MCF 10A (cell line): ENCODE measurements at regions not wholly inside any gene's neighbourhood (a gene's known extent, or its start where the extent isn't known, plus 50 kb on each side); places are given as distances from the start of the nearest gene placed in this dataset.

Experiments used
- BruUV-seq: library from RNA; stranded (reverse); fragments of 400-500 nt; replicated peaks from 2 replicates; lab custom pipeline; 2021; lab: Mats Ljungman, UMichigan
- CTCF ChIA-PET: fragments of 300-600 bp; sonication (Branson Sonifier 250); formaldehyde crosslinking; extraction: SDS; loops from one replicate; lab custom pipeline; 2021; ENCODE audit warnings: antibody characterized with exemption, inconsistent platforms; lab: Yijun Ruan, JAX
- POLR2A ChIA-PET: fragments of 300-600, 350-650 bp; sonication (Branson Sonifier 250); formaldehyde crosslinking; extraction: SDS; loops from one replicate; lab custom pipeline; 2020; ENCODE audit warnings: antibody characterized with exemption, inconsistent platforms; lab: Yijun Ruan, JAX
- DNase-seq: peaks from one replicate; pipeline ENCODE4 v3.0.0-alpha.2; 2018; ENCODE audit not compliant: unreplicated experiment
- H3K27ac Mint-ChIP-seq: one replicate; pipeline ENCODE4 v1.8.0; 2022; ENCODE audit warnings: mild to moderate bottlenecking, low read depth, mixed read lengths; ENCODE audit not compliant: unreplicated experiment
- H3K27me3 Mint-ChIP-seq: one replicate; pipeline ENCODE4 v1.8.0; 2022; ENCODE audit warnings: mixed read lengths; ENCODE audit not compliant: insufficient read depth, unreplicated experiment
- H3K36me3 Mint-ChIP-seq: one replicate; pipeline ENCODE4 v1.8.0; 2022; ENCODE audit warnings: mild to moderate bottlenecking, moderate library complexity, mixed read lengths; ENCODE audit not compliant: insufficient read depth, unreplicated experiment
- H3K4me1 Mint-ChIP-seq: one replicate; pipeline ENCODE4 v1.8.0; 2022; ENCODE audit warnings: mixed read lengths; ENCODE audit not compliant: insufficient read depth, unreplicated experiment
- H3K4me3 Mint-ChIP-seq: one replicate; pipeline ENCODE4 v1.8.0; 2022; ENCODE audit warnings: mild to moderate bottlenecking, moderate library complexity, mixed read lengths; ENCODE audit not compliant: unreplicated experiment
- H3K9me3 Mint-ChIP-seq: one replicate; pipeline ENCODE4 v1.8.0; 2022; ENCODE audit warnings: mixed read lengths; ENCODE audit not compliant: unreplicated experiment
- intact Hi-C: fragments of 100-400 bp; cut with micrococcal nuclease; formaldehyde crosslinking; loops from 2 replicates; pipeline ENCODE4 v1.14.1; 2022
- TF ChIP-seq, protein P1 (sequence below): fragments of 200-600 bp; IDR thresholded peaks from one replicate; pipeline ENCODE4 v1.8.0; 2022; ENCODE audit warnings: antibody characterized with exemption, mild to moderate bottlenecking; ENCODE audit not compliant: unreplicated experiment

DNA sequence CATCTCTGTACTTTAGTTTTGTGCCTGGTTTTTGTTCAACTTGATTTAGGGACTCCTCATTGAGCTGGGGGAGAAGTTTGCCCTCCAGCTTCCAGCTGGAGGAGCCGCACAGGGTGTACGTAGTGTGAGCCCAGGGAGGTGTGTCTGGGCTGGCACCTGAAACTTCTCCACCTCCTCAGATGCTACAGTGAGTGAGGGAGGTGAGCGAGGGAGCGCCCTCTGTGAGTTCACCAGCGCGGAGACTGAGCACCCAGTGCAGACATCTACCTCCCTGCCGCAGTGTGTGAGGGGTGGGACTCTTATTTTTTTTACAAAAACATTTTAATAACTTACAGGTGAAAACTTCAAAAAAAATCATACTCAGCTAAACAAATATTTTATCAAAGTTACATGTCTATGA, 204.2 kb upstream of the HS6ST1 start:
- no peak overlapping the region for H3K4me3 Mint-ChIP-seq
- H3K9me3 Mint-ChIP-seq, result peaks cover 8% of the 10 kb centered on the region
- no peaks in the 10 kb centered on the region for H3K4me1 Mint-ChIP-seq
- no peak for DNase-seq
- ChIA-PET POLR2A (no interaction called here), CTCF (interaction anchor here (0.6 kb wide), 1 partner anchor 52 kb away, joined by 3 read pairs; no protein-coding TSS in a partner anchor)
- intact Hi-C loops, result no loop called here
- no peaks in the 10 kb centered on the region for H3K36me3 Mint-ChIP-seq
- no peaks in the 10 kb centered on the region for H3K27me3 Mint-ChIP-seq
- BruUV-seq, result no TSS peak
- TF ChIP-seq, protein P1, sequence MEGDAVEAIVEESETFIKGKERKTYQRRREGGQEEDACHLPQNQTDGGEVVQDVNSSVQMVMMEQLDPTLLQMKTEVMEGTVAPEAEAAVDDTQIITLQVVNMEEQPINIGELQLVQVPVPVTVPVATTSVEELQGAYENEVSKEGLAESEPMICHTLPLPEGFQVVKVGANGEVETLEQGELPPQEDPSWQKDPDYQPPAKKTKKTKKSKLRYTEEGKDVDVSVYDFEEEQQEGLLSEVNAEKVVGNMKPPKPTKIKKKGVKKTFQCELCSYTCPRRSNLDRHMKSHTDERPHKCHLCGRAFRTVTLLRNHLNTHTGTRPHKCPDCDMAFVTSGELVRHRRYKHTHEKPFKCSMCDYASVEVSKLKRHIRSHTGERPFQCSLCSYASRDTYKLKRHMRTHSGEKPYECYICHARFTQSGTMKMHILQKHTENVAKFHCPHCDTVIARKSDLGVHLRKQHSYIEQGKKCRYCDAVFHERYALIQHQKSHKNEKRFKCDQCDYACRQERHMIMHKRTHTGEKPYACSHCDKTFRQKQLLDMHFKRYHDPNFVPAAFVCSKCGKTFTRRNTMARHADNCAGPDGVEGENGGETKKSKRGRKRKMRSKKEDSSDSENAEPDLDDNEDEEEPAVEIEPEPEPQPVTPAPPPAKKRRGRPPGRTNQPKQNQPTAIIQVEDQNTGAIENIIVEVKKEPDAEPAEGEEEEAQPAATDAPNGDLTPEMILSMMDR, result no peak
- no peak overlapping the region for H3K27ac Mint-ChIP-seq

DNA sequence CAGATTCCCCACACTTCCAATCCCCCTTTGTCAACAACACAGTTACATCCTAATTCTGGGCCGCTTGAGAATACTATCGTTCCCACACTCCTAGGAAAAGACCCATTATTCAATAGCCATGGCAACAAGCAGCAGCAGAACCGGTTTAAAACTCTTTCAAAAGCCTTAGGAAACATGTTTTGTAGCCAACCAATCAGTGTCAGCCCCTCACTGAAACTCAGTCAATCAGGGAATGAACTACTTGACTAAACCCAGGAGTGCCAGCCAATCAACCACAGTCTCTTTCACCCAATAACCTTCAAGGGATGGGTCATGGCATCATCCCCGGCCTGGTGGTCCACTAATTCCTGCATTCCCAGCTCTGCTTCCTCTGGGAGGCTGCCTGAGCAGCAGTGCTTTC, 204.8 kb upstream of the HS6ST1 start:
- H3K9me3 Mint-ChIP-seq, result peaks cover 8% of the 10 kb centered on the region
- no peak overlapping the region for H3K27ac Mint-ChIP-seq
- H3K36me3 Mint-ChIP-seq, result no peaks in the 10 kb centered on the region
- no peaks in the 10 kb centered on the region for H3K4me1 Mint-ChIP-seq
- ChIA-PET CTCF (no interaction called here), POLR2A (no interaction called here)
- H3K4me3 Mint-ChIP-seq, result no peak overlapping the region
- intact Hi-C loops, result no loop called here
- no peaks in the 10 kb centered on the region for H3K27me3 Mint-ChIP-seq
- TF ChIP-seq, protein P1, result no peak
- DNase-seq, result no peak
- no TSS peak for BruUV-seq

DNA sequence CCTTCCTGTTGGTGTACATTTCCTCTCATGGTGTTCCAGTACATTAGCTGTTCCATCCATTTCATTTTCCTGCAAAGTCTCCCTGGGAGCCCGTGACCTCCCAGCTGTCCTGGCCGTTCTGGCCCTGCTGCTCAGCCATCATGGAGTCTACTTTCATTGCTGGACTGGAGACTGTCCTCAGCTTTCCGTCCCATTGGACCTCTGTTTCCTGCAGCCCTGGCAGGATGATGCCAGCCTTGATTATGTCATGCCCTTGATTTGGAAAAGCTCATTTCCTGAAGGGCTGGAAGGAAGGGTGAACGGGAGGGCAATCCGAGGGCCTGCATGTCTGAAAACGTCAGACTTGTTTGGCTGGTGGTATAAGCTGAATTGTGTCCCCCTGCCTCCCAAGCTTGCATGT, 205.5 kb upstream of the HS6ST1 start:
- Mint-ChIP-seq H3K9me3 (peaks cover 8% of the 10 kb centered on the region), H3K36me3 (no peaks in the 10 kb centered on the region), H3K4me3 (no peak overlapping the region), H3K27ac (no peak overlapping the region), H3K27me3 (no peaks in the 10 kb centered on the region), H3K4me1 (no peaks in the 10 kb centered on the region)
- TF ChIP-seq, protein P1, result no peak
- no peak for DNase-seq
- ChIA-PET POLR2A (no interaction called here), CTCF (interaction anchor here (0.6 kb wide), 1 partner anchor 823 kb away, joined by 4 read pairs; no protein-coding TSS in a partner anchor)
- BruUV-seq, result no TSS peak
- intact Hi-C loops, result no loop called here

DNA sequence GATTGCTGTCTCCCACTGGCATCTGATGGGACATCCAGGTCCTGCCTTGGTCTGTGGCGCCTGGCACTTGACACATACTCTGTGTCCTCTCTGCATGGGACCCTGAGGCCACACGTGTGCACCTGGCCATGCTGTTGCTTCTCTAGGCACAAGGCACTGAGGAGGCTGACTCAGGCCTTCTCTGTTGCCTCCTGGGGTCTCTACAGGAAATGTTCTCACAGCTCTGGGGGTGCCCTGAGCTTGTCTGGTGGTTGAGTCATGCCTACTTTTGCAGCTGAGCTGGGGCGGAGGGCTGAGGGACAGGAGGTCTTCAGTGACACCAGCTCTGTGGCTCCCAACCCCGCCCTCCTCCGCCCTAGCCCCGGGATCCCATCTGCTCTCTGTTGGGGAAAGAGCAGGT, 207.0 kb upstream of the HS6ST1 start:
- Mint-ChIP-seq H3K27ac (no peak overlapping the region), H3K9me3 (peaks cover 10% of the 10 kb centered on the region)
- intact Hi-C loops, result no loop called here

More for the DNA sequence above, 207.0 kb upstream of the HS6ST1 start:
- POLR2A ChIA-PET, result no interaction called here
- Mint-ChIP-seq H3K27me3 (no peaks in the 10 kb centered on the region), H3K36me3 (no peaks in the 10 kb centered on the region), H3K4me1 (no peaks in the 10 kb centered on the region), H3K4me3 (no peak overlapping the region)
- BruUV-seq, result no TSS peak
- TF ChIP-seq, protein P1, result no peak
- no peak for DNase-seq
- CTCF ChIA-PET, result interaction anchor here (0.6 kb wide), 1 partner anchor 1400 kb away, joined by 3 read pairs; no protein-coding TSS in a partner anchor
